DND-41 (cell line): ENCODE measurements at regions not wholly inside any gene's neighbourhood (a gene's known extent, or its start where the extent isn't known, plus 50 kb on each side); places are given as distances from the start of the nearest gene placed in this dataset.

ENCODE experiments used
- EZH2 ChIP-seq: IDR thresholded peaks from 3 replicates; pipeline ENCODE4 v1.6.1; 2012; ENCODE audit warnings: borderline replicate concordance, low read depth, mild to moderate bottlenecking, moderate library complexity, low read length, inconsistent platforms; ENCODE audit not compliant: severe bottlenecking
- TF ChIP-seq, protein P1 (sequence below): IDR thresholded peaks from 2 replicates; pipeline ENCODE4 v1.5.1; 2012; ENCODE audit warnings: borderline replicate concordance, low read length, moderate library complexity, mild to moderate bottlenecking; ENCODE audit not compliant: poor library complexity, severe bottlenecking; ENCODE audit errors: extremely low read depth

DNA sequence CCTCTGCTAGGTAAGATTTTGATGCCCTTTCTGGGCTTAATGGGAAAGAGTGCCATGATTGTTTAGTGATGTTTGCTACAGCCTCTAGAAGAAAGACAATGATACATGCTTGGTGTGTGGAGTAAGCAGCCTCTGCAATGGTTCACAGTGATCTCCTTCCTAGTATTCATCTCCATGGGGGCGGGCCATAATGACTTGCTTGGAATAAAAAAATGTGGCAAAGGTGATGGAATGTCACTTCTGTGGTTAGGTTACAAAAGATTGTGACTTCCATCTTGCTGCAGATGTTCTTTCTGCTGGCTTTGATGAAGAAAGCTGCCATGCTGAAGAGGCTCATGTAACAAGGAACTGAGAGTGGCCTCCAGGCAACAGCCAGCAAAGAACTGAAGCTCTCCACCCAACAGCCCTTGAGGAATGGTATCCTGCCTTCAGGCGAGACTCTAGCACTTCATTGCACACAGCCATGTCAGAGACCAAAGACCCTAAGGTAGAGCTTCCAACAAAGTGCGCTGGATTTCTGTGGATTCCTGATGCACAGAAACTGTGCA, 139.1 kb upstream of the LRIG1 start:
- TF ChIP-seq, protein P1, sequence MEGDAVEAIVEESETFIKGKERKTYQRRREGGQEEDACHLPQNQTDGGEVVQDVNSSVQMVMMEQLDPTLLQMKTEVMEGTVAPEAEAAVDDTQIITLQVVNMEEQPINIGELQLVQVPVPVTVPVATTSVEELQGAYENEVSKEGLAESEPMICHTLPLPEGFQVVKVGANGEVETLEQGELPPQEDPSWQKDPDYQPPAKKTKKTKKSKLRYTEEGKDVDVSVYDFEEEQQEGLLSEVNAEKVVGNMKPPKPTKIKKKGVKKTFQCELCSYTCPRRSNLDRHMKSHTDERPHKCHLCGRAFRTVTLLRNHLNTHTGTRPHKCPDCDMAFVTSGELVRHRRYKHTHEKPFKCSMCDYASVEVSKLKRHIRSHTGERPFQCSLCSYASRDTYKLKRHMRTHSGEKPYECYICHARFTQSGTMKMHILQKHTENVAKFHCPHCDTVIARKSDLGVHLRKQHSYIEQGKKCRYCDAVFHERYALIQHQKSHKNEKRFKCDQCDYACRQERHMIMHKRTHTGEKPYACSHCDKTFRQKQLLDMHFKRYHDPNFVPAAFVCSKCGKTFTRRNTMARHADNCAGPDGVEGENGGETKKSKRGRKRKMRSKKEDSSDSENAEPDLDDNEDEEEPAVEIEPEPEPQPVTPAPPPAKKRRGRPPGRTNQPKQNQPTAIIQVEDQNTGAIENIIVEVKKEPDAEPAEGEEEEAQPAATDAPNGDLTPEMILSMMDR = no peak
- TF ChIP-seq EZH2 = no peak
